Brain pericyte (primary cell): ENCODE measurements at regions not wholly inside any gene's neighbourhood (a gene's known extent, or its start where the extent isn't known, plus 50 kb on each side); places are given as distances from the start of the nearest gene placed in this dataset.

Experiments
- DNase-seq: peaks from one replicate; pipeline ENCODE4 v3.0.0-alpha.2; 2012; ENCODE audit warnings: low read depth, low spot score

DNA sequence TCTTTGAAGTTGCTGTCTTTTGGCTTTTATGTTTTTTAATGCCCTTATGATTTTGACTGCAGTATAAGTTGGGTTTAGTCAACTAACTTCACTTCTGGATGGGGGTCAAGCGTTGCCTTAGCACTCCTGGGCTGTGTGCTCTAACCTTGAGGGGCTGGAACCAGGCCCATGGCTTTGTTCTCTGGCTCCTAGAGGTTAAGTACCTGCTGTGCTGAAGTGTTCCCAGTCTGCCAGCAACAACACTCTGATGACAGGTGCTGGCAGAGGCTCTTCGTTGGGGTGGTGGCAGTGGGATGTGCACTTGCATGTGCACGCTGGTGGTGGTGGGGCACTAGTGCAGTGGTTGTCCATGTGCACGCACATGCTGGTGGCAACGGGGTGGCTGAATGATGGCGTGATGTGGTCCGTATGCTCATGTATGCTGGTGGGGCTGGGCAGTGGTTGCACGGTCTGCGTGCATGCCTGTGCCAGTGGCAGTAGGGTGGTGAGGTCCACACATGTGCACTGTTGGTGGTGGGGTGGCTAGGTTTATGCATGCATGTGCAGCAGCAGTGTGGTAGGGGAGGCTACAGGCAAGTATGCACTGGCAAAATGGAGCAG lies 447.8 kb upstream of the GOT2 start:
- no peak for DNase-seq

DNA sequence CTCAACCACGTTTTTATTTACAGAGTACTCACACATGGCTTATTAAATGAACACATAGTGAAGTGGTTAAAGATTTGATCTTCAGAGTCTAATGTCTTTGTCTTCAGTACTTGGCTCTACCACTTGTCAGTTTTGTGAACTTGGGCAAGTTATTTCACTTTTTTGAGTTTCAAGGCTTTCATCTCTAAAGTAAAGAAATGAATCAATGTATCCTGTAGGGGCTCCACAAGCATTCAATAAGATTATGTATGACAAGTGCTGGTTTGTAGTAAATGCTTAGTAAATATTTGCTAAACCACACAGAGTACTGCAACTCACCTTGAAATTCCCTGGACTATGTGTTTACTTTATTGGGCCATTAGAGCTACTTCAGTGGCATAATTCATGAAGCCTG lies 446.0 kb upstream of the GOT2 start:
- no peak for DNase-seq

DNA sequence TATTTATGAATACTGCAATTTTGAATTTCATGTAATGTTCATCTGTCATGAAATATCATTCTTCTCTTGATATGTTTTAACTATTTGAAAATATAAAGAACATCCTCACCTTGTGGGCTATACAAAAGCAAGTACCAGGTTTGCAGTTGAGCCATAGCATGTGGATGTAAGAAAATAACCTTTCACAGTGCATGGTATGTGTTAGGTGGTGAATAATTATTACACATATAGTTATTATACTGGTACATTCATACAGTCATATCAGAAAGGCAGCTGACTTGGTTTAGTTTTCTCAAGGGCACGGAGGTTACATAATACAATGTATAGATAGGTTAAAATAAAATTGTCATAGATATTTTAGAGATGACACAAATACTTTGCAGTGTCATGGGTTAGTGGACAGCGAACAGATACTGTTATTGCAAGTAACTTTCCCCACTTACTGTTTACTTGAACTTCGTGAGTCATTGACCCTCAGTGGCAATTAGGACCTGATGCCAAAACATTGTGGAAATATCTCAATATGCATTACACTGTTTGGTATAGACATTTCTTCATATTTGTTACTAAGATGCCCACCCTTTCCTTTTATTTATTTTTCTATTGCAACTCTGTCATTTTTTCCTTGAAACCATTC lies 445.4 kb upstream of the GOT2 start:
- no peak for DNase-seq

DNA sequence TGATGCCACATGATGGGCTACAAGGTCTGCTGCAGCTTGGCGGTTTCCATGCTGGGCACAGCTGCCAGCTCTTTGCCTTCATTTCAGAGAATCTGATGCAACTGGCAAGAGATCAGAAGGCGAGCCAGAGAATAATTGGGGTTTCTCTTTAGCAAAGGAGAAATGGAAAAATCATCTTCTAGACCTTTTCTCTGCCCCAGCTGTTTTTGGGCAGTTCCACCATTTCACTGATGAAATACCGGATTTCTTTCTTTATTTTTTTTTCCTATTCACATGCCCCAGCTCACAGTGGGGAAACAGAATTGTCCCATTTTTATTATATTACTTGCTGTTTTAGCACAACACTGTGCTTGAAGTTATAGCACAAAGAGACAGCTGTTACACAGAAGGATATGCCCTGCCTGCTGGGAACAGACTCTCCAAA lies 439.3 kb upstream of the GOT2 start:
- no peak for DNase-seq

DNA sequence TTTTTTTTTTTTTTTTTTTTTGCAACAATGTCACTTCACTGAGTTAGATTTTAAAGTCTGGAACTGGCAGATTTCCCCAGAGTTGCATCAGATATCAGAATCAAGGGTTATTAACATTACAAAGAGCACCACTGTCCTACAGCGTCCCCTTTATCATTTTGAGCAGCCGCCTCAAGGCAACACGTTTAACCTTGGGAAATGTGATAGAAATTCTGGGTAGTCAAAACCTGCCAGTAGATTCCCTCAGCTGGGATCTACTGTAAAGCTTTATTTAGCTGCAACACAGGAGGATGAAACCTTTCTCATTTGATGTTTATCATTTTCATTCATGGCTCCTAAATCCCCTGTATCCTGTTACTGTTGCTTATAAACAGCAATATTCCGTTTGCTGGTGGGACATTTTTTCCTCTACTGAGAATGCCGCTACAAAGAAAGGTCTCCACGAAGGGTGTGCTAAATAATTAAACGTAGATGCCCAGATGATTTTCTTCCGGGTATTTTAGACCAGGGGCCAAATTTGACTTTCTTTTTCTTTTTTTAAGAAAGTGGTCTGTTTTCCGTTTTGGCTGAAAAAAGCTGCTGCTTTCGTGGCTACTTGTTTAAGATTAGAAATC lies 436.1 kb upstream of the GOT2 start:
- no peak for DNase-seq

DNA sequence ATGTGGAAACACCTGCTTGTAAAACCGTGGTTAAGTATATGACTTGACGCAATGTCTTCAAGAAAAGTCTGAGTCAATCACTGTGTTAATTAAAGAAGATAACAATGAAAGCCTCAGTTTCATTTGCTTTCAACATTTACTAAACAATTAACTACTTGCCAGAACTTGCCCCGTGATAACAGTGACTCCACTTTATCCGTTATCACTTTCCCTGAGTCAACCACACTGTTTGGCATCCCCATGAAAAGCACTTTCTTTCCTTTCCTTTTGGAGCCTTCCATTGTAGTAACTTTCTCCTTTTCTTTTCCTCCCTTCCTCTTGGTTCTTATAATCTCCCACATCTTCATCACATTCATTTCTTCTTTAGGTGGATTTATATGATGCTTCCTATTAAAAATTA lies 435.1 kb upstream of the GOT2 start:
- DNase-seq: no peak

DNA sequence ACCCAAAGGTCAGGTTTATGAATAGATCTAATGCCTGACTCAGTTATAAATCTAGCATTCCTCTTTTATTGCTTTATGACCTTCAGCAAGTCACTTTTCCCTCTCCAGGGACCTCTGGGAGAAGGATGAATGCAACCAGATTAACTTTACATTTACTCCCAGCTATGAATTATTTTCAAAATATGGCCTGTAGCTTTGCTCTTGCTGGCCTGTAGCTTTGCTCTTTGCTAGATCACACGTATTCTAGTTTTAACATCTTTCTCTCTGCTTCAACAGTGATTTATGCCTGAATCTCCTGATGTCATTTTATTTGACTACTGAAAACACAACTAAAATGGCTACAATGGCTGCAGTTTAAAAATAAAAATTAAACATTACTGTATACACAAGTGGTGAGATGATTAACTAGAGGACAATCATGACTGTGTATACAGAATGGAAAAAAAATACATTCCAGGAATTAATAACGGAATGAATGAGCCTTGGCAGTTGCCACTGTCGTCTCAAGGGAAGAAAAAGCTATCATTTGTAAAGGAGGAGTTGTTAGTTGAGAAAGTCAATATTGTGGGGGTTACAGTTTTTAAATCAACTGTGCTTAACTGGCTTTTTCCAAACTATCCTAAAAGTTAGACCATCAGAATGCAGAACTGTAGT lies 434.5 kb upstream of the GOT2 start:
- no peak for DNase-seq

DNA sequence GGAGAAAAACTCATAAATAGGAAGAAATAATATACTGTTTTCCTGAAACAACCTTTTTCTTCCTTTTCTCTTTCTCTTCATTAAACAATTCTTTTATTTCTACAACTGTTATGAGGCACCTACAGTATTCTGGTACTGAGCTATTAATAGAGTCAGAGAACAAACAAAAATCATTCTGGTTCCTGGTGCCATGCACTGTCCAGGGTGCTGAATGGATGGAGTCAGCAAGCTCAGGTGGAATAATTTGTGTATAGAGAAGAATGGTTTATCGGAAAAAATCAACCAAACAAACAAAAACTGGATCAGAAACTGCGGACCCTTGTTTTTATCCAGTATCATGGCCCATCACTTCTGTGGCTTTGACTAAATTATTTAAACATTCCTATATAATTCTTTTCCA lies 430.3 kb upstream of the GOT2 start:
- DNase-seq: no peak

DNA sequence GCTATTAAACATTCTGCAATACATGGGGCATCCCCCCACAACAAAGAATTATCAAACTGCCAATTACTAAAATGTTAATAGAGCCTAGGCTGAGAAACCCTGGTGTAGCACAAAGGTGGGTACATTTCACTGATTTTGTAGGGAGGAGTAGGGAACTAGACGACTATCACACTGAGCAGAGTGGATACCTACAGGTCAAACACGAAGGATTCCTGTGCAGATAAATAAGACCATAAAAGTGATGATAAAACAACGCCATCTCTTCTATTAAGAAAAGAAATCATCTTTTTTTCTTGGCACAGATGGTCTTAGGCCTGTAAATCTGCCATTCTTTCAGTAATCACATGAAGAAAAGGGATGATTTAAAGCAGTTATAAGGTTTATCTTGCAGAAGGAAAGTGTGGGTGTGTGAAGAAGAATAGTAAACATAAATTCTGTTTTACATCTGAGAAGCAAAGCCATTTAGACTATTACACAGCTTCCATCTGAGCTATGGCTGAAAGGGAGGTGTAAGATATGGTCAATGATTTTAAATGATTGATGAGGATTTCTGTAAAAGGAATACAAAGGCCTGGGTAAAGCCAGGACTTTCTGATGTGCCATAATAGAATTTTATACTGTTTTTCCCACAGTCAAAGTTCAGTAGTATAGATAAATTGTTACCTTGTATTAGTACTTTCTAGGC lies 429.4 kb upstream of the GOT2 start:
- no peak for DNase-seq

DNA sequence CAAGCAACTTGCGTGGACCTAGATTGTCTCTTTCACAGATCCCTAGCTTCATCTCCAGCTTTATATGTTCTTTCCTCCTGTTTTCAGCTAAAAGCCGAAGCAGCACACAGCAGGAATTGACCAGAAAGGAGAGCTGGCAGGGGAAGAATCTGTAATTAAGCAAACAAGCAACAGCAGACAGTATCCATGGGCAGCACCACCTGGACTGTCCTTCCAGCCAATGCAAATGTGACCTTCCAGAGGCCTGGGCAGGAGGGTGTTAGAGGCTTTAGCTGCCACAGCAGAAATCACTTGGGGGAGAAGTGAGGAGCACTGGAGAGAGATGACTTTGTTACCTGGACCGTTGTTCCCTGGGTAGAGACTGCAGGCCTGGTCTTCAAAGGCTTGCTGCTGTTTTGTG lies 427.6 kb upstream of the GOT2 start:
- no peak for DNase-seq

DNA sequence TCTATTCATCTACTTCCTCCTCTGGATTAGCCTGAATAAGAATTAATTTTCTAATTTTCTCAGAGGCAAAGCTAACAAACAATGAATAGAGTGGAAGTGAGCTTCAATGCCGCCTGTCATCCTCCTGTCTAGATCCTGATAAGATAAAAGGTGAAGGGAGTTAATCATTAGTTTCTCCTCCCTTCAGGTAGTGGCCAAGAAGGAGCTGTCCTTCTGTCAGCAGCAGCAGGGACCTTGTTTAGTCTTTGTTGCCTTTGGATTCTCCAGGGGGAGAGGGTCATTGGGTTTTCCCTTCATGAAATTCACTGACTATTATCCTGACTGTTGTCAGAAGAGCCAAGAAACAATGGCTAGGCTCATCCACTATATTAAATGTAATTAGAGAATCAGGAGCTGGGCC lies 420.2 kb upstream of the GOT2 start:
- no peak for DNase-seq

DNA sequence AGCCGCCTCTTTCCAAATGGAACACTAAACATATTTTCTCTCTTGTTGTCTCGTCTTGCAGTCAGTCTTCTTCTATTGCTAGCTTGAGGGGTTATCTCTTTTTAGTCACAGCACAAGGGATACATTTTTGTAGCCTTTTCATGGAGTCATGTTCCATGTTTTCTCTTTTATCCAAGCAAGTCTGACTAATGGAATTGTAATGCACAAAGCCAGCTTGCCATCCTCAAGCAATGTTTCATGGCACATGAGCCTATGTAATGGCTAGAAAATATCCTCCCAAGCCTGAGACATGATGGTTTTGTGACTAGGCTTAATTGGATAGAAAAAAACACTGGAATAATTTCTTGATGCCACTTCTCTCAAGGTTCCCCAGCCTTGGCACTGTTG lies 414.6 kb upstream of the GOT2 start:
- no peak for DNase-seq

DNA sequence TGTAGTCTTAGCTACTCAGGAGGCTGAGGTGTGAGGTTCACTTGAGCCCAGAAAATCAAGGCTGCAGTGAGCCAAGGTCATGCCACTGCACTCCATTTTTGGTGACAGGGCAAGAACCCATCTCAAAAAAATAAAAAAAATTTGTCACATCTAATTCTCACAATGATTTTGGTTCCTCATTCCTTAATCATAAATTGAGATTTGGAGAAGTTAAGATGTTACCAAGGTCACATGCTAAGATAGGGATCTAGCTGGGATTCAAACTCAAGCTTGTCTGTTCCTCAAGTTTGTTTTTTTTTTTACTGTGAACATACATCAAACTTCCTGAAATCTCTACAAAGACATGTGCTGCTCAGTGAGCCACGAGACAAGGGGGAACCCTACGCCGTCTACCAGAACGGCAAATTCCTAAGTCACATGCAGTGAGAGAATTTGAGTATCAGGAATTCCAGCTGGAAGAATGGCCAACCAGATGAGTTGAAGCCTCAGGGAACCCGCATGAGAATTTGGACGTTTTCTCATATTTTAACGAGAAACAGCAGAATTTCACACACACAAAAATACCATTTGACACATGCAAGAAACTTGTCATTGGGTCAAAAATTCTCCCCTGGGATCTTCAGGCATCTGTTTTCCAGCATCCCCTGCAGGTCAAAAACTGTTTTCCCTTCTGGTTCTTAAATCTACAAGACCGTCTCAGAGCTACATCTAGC lies 414.1 kb upstream of the GOT2 start:
- no peak for DNase-seq

DNA sequence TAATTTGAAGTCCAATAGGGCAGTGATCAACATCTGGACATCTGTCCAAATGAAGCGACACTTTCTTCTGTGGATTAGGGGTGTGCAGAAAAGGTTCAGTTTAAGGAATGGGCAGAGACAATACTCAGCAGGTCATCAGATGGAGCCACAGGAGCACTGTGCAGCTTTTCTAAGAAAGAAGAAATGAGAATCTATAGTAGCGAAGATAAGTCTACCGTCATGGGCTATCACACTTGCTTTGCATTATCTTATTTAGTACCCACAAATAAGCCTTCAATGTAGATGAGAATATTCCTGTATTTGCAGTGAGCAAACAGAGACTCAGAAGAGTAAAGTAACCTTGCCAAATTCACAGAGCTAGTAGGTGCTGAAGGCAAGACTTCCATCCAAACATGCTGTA lies 412.0 kb upstream of the GOT2 start:
- no peak for DNase-seq

DNA sequence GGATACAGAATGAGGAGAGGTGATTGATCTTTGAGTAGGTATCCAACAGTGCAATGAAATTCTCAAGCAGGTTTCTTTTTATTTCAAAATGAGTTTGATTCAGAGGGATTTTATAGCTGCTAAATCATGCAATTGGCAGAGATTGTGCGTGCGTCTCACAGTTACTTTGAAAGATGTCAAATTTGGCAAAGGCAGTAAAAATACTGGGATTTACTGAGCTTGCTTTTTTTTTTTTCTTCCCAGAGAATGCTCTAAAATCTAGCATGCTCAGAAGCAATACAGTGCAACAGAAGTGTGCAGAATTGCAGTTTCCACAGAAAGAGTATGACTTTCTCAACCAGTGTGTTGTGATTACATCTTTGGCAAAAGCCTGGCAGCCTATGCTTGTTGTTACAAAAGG lies 410.7 kb upstream of the GOT2 start:
- no peak for DNase-seq

DNA sequence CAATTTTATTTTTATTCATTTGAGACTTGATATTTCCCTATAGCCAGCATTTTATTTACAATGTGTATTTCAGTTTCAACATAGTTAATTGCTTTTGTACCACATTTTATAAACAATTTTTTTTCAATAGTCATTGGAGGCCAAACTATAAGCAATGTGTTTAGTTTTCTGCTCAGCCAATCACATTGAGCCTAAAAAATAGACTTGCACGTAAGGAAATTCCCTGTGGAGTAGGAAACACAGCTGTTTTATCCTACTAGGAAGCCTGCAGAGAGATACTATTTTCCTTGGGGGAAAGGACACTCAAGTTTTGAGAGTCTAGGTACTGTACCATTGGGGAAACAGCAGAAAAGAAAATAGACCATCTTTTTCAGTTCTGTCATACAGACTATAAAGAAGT lies 410.2 kb upstream of the GOT2 start:
- DNase-seq: no peak

DNA sequence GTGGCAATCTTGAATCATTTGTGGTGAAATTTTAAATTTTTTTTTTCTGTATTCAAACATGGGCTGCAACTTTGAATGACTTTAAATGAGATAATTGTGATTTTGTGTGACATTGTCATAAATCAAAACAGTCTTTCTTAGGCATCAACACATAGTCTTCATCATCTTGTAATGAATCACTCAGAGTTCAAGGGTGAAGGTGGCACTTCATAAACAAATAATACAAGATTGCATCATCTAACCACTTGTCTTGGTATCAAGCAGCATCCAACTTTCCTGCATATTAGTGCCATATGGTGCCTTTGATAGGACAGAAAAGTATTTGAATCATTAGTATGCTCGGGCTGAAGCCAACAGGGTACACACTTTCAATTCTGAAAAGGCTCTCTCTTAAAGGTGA lies 392.4 kb upstream of the GOT2 start:
- no peak for DNase-seq

DNA sequence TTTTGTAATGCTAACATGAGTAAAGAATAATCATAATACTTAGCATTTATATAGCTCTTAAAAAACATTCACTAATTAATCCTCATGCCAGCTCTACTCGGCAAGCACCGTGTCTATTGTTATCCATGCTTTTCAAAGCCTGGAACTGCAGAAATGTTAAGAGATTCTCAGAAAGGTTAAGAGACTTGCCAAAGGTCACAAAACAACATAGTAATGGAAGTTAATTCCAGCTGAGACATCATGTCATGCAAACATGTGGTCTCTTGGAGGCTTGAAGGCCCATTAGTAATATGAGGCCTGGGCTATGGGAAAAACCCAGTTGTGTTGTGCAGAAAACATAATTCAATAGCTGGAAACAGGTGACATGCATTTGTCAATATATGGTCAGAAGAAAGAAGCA lies 389.9 kb upstream of the GOT2 start:
- DNase-seq: no peak

DNA sequence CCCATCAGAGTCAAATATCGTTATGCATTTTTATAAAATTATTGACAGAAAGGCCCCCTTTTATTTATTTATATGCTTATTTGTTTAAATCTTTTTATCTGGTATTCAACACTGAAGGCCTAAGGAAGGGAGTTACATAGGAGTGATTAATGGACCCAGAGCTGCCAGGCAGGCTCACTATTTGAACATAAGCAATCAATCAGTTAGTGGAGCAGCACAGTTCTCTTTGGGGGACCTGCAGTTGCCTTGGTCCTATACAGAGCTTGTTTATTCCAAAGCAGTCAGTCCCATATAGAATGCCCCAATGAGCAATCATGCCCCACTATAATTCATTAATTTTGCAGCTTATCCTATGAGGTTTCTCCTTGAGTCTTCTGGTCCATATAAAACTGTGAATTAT lies 389.4 kb upstream of the GOT2 start:
- DNase-seq: no peak

DNA sequence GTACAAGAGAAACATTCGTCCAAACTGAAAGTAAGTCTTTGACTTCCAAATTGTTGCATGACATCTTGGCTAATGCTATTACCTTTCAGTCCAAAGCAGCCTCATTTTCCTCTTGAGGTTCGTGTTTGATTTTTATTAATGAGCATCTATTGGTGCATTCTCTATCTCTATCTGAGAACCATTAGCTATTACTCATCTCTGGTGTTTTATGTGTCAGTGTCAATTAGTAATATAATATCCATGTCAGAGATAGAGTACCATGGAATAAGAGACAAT lies 388.1 kb upstream of the GOT2 start:
- DNase-seq: no peak

DNA sequence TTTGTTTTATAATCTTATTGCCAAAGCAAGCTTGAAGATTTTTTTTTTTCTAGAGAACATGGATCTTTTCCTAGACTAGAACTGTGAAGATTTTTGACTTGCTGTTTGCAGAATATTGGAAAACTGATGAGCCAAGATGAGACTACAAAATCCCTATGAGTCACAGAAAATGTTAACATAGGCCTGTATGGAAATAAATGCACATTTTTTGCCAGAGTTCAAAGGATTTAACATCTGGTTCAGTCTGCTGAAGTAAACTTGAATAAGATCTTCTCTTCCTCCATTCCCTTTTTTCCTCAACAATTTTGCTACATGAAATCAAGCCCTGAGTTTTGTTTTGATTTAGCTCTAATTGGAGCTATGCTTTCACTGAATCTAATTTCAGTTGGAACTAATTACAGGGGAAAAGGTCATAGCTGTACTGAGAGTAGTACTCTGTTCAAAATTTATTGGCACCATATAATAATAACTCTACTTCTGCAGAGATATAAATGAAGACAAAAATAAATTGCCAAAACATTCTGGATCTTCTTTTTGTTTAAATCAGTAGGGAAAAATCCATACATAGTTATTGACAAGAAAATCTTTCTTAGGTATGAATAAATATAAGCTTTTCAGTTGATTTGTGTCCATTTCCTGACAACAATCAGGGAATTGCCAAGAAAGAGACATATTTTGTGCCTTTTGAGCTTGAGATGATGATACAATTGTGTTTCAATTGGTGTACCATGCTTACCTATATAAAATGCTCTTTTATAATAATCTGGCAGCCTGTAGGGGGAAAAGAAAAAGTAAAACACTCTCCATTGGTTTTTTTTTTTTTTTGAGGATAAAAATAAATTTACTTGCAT lies 387.5 kb upstream of the GOT2 start:
- no peak for DNase-seq
